ENCODE measurements at regions not wholly inside any gene's neighbourhood (a gene's known extent, or its start where the extent isn't known, plus 50 kb on each side); places are given as distances from the start of the nearest gene placed in this dataset.

GRCh38 chr3:115244350-115244749 lies 97.3 kb upstream of the ZBTB20 start:
- Mint-ChIP-seq H3K9me3 (no peaks in the 10 kb centered on the region), H3K4me1 (no peaks in the 10 kb centered on the region), H3K36me3 (no peaks in the 10 kb centered on the region), H3K27me3 (no peaks in the 10 kb centered on the region), H3K27ac (no peak overlapping the region), H3K4me3 (no peak overlapping the region)

DNA sequence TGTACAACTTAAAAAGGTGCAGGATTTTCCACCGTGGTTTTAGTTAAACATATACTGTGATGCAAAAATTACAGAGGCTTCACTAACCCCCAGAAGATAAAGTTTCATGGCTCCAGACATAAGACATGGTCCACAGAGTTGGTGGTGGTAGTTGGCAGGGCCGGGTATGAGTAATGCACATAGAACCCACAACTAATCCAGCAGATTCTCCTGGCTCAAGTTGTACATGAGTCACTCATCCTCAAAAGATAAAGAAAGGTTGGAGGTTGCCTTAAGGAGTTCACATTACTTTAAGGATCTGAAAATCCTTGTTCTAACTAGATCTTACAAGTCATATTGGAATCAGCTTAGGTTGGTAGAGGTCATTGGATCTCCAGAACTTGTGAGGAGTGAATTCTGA lies 98.3 kb upstream of the ZBTB20 start:
- Mint-ChIP-seq H3K9me3 (no peaks in the 10 kb centered on the region), H3K36me3 (no peaks in the 10 kb centered on the region), H3K27me3 (no peaks in the 10 kb centered on the region), H3K4me1 (no peaks in the 10 kb centered on the region), H3K4me3 (no peak overlapping the region), H3K27ac (no peak overlapping the region)

GRCh38 chr3:115245899-115246298 lies 98.8 kb upstream of the ZBTB20 start:
- Mint-ChIP-seq H3K9me3 (no peaks in the 10 kb centered on the region), H3K4me3 (no peak overlapping the region), H3K36me3 (no peaks in the 10 kb centered on the region), H3K4me1 (no peaks in the 10 kb centered on the region), H3K27ac (no peak overlapping the region), H3K27me3 (no peaks in the 10 kb centered on the region)

DNA sequence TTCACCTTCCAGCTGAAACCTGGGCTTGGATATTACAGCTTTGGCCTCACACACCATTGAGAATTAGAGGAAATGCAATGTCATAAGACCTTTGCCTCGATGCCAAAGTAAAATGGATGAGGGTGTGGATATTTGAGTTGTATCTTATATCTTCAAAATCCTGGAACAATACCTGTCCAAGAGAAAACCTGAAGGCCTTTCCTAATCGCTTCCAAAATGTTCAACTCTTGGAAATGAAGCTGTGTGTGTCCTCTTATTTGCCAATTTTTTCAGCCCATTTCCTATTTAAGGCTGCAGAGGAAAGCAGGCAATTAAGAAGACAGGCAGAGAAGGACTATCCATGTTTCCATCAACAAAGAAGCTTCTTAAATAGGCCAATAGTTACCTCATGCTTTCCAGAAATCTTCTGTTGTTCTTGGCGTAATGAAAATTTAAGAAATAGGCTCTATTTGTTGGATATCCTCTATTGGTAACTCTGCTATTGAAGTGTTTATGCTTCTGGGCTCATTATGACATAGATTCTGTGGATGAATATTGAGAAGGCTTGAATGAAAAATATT lies 99.5 kb upstream of the ZBTB20 start:
- H3K36me3 Mint-ChIP-seq, result no peaks in the 10 kb centered on the region
- H3K9me3 Mint-ChIP-seq, result no peaks in the 10 kb centered on the region
- H3K4me3 Mint-ChIP-seq, result no peak overlapping the region
- H3K27ac Mint-ChIP-seq, result no peak overlapping the region
- H3K27me3 Mint-ChIP-seq, result no peaks in the 10 kb centered on the region
- no peaks in the 10 kb centered on the region for H3K4me1 Mint-ChIP-seq

GRCh38 chr3:115248274-115248673 lies 101.2 kb upstream of the ZBTB20 start:
- Mint-ChIP-seq H3K27ac (no peak overlapping the region), H3K9me3 (no peaks in the 10 kb centered on the region), H3K36me3 (peaks cover 3% of the 10 kb centered on the region), H3K4me3 (no peak overlapping the region), H3K27me3 (no peaks in the 10 kb centered on the region), H3K4me1 (no peaks in the 10 kb centered on the region)

GRCh38 chr3:115251509-115251908 lies 104.4 kb upstream of the ZBTB20 start:
- no peak overlapping the region for H3K4me3 Mint-ChIP-seq
- peaks cover 9% of the 10 kb centered on the region for H3K36me3 Mint-ChIP-seq
- peaks cover 2% of the 10 kb centered on the region for H3K27me3 Mint-ChIP-seq
- H3K9me3 Mint-ChIP-seq, result peaks cover 6% of the 10 kb centered on the region
- no peak overlapping the region for H3K27ac Mint-ChIP-seq
- no peaks in the 10 kb centered on the region for H3K4me1 Mint-ChIP-seq

DNA sequence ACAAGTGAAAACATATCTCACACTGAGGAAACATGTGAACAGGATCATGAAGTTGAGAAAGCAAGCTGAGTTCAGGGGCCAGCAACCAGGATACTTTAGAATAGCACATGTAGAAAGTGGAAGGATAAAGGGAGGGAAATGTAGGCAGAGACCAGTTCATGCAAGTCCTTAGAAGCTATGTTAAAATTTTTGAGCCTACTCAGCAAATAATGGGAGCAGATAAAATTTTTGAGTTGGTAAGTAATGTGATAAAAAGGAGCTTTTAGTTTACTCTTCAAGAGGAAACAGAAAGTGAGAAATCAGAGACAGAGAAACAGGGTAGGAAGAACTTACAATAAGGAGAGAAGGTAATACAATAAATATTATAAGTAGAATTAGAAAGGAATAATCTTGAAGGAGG lies 105.6 kb upstream of the ZBTB20 start:
- Mint-ChIP-seq H3K27me3 (peaks cover 2% of the 10 kb centered on the region), H3K9me3 (peaks cover 8% of the 10 kb centered on the region), H3K27ac (no peak overlapping the region), H3K4me1 (no peaks in the 10 kb centered on the region), H3K36me3 (peaks cover 9% of the 10 kb centered on the region), H3K4me3 (no peak overlapping the region)

DNA sequence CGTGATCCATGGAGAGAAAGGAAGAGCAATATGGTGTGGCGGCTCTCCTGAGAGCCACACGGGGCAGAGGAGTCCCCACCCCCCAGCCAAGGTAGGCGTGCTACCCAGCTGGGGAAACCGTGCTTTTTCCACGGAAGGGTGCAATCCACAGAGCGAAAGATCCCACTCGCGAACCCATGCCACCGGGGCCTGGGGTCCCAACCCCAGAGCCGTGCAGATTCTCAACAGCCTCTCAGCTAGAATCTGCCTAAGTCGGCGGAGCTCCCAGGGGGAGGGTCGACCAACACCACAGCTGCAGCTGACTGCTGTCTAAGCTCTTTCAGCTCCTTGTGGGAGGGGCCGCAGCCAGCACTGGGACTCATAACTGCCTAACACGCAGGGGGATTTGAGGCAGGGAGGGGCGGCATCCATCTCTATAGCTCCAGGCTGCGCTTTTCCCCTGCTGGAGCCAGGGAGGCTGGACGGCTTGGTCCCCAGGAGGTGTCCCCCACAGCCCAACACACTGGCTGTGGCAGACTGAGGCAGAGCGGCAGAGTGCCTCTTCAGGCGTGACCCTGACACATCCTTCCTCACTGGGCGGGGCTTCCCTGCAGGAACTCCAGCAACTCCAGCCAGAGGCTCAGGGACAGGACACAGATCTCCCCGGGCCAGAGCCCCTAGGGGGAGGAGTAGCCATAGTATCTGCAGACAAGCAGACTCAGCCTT lies 107.6 kb upstream of the ZBTB20 start:
- Mint-ChIP-seq H3K4me1 (no peaks in the 10 kb centered on the region), H3K4me3 (no peak overlapping the region), H3K36me3 (peaks cover 9% of the 10 kb centered on the region), H3K27ac (no peak overlapping the region), H3K9me3 (peaks cover 8% of the 10 kb centered on the region), H3K27me3 (peaks cover 2% of the 10 kb centered on the region)

DNA sequence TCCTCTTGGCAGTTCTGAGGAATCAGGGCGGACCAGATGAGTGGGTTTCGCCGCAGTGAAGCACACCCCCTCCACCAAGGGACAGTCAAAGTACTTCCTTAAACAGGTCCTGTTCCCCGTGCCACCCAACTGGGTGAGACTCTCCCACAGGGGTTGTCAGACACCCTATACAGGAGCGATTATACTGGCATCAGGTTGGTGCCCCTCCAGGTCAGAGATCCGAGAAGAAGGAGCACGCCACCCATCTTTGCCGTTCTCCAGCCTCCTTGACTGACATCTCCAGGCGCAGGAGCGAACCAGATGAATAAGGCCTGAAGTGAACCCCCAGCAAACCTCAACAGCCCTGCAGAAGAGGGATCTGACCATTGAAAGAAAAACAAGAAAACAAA lies 108.1 kb upstream of the ZBTB20 start:
- peaks cover 8% of the 10 kb centered on the region for H3K9me3 Mint-ChIP-seq
- peaks cover 2% of the 10 kb centered on the region for H3K27me3 Mint-ChIP-seq
- no peak overlapping the region for H3K4me3 Mint-ChIP-seq
- H3K27ac Mint-ChIP-seq, result no peak overlapping the region
- H3K36me3 Mint-ChIP-seq, result peaks cover 9% of the 10 kb centered on the region
- no peaks in the 10 kb centered on the region for H3K4me1 Mint-ChIP-seq

DNA sequence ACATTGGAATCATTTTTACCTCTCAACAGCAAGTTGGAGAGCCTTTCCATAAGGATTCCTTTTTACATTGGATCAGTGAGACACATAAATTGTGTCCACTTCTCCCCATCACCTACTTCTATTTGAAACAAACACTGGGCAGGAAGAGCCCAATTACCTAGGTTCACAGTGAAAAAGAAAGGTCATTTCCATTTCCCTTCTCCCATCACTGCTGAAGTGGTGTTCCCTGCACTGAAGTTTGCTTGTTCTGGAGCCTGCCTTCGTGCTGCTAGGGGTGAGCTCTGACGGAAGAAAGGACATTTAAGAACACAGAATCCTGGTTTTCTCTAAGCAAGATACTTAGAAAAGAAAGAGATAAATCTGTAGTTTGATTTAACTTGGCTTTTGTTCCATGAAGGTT lies 123.8 kb upstream of the ZBTB20 start:
- Mint-ChIP-seq H3K27me3 (no peaks in the 10 kb centered on the region), H3K9me3 (no peaks in the 10 kb centered on the region), H3K36me3 (peaks cover 1% of the 10 kb centered on the region), H3K27ac (no peak overlapping the region), H3K4me1 (no peaks in the 10 kb centered on the region), H3K4me3 (no peak overlapping the region)

- no peak overlapping the region for H3K27ac Mint-ChIP-seq
- no peaks in the 10 kb centered on the region for H3K9me3 Mint-ChIP-seq
- no peaks in the 10 kb centered on the region for H3K4me1 Mint-ChIP-seq
- H3K4me3 Mint-ChIP-seq, result no peak overlapping the region
- H3K36me3 Mint-ChIP-seq, result peaks cover 1% of the 10 kb centered on the region
- no peaks in the 10 kb centered on the region for H3K27me3 Mint-ChIP-seq
Observed at GRCh38 chr3:115272036-115272824, 125.1 kb upstream of the ZBTB20 start.

DNA sequence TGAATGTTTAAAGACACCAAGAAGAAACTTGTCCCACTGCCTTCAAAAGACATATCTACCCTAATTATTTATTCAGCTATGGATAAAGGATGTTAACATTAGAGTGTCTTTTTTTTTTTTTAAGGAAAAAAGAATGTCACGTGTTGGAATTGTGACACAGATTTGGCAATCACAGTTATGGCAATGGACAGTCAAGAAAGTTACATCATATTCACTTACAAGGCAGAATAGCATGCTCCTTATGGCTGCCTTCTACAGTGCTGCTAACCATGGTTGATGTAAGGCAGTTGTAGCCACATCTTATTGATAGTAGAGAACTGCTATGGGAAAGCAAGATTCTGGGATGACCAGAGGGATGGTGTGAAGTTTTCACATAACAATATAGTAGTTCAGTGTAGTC lies 128.8 kb upstream of the ZBTB20 start:
- H3K27ac Mint-ChIP-seq, result no peak overlapping the region
- peaks cover 5% of the 10 kb centered on the region for H3K36me3 Mint-ChIP-seq
- H3K4me3 Mint-ChIP-seq, result no peak overlapping the region
- H3K9me3 Mint-ChIP-seq, result no peaks in the 10 kb centered on the region
- H3K27me3 Mint-ChIP-seq, result no peaks in the 10 kb centered on the region
- H3K4me1 Mint-ChIP-seq, result no peaks in the 10 kb centered on the region

DNA sequence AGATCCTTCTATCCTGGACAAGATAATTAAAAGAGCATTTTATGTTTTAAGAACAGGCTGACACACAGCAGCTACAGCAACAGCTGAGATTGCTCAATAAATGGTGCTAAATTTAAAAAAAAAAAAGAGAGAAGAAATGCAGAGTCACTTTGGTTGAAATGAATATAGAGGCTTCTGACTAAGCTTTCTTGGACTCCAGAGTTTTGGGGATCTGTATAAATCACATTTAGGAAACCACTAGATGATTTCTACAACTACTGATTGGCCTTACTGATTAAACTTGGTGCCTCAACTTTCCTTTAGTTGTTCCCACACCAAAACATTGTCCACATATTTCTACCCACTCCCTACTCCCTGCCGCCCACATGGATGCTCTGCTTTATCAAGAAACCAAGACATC lies 132.9 kb upstream of the ZBTB20 start:
- Mint-ChIP-seq H3K27ac (no peak overlapping the region), H3K9me3 (no peaks in the 10 kb centered on the region), H3K4me1 (no peaks in the 10 kb centered on the region), H3K36me3 (peaks cover 8% of the 10 kb centered on the region), H3K27me3 (no peaks in the 10 kb centered on the region), H3K4me3 (no peak overlapping the region)

DNA sequence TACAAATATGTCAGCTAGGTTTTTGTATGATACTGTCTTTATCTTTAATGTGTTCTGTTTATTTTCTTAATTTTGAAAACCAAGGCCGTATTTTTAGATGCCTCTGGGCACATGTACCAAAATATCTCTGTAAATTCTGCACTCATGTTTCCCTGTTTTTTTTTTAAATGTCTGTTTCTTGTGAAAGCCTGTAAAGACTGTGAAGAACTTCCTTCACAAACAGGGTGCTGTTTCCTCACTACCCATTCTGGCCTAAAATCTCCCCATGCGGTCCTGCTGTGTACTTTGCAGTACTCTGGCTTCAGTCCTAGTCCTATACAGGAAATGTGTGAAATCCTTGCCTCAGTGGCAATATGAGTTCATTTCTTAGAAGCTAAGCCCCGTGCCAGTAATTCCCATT lies 133.4 kb upstream of the ZBTB20 start:
- Mint-ChIP-seq H3K4me1 (no peaks in the 10 kb centered on the region), H3K36me3 (peaks cover 8% of the 10 kb centered on the region), H3K27me3 (no peaks in the 10 kb centered on the region), H3K4me3 (no peak overlapping the region), H3K9me3 (no peaks in the 10 kb centered on the region), H3K27ac (no peak overlapping the region)

- Mint-ChIP-seq H3K9me3 (no peaks in the 10 kb centered on the region), H3K27ac (no peak overlapping the region), H3K27me3 (no peaks in the 10 kb centered on the region), H3K36me3 (peaks cover 8% of the 10 kb centered on the region), H3K4me3 (no peak overlapping the region), H3K4me1 (no peaks in the 10 kb centered on the region)
Observed at GRCh38 chr3:115281697-115282675, 134.9 kb upstream of the ZBTB20 start.

Measured in activated naive CD4-positive, alpha-beta T cell treated with anti-CD3 and anti-CD28 coated beads, Interleukin-2, amount 50 U/mL, for 24 hours (primary cell).